Esophagus squamous epithelium (tissue), 5 donors: ENCODE measurements at regions not wholly inside any gene's neighbourhood (a gene's known extent, or its start where the extent isn't known, plus 50 kb on each side); places are given as distances from the start of the nearest gene placed in this dataset.

ENCODE experiments used
- DNase-seq: peaks from one replicate; lab custom pipeline; 2025; lab: John Stamatoyannopoulos, UW
- H3K27ac ChIP-seq, 4 donors: fragments of 200-600 bp; sonication (generic); one replicate each; pipeline ENCODE4 v1.5.1; 2016 to 2019; ENCODE audit warnings: mild to moderate bottlenecking in 1 of 4
- H3K27me3 ChIP-seq, 4 donors: fragments of 200-600 bp; sonication (generic); 1 replicate in 3 of 4; 2 replicates in 1 of 4; pipeline versions ENCODE4 v1.5.1 to v1.6.0; 2017 to 2021; ENCODE audit warnings: antibody characterized with exemption in 1 of 4
- H3K36me3 ChIP-seq, 3 donors: fragments of 200-600 bp; sonication (generic); one replicate each; pipeline ENCODE4 v1.5.1; 2016 to 2019
- H3K4me1 ChIP-seq, 3 donors: fragments of 200-600 bp; sonication (generic); one replicate each; pipeline ENCODE4 v1.5.1; 2017 to 2019
- H3K4me3 ChIP-seq, 4 donors: fragments of 200-600 bp; sonication (generic); 1 replicate in 3 of 4; 2 replicates in 1 of 4; pipeline ENCODE4 v1.5.1; 2016 to 2019; ENCODE audit warnings: mild to moderate bottlenecking in 2 of 4, moderate library complexity in 1 of 4
- H3K9me3 ChIP-seq, 3 donors: fragments of 200-600 bp; sonication (generic); one replicate each; pipeline ENCODE4 v1.5.1; 2016 to 2019
- POLR2A ChIP-seq, 4 donors: fragments of 450-650 bp; IDR thresholded peaks; one replicate each; pipeline ENCODE4 v1.6.1; 2017; ENCODE audit warnings: antibody characterized with exemption in 4 of 4, mild to moderate bottlenecking in 4 of 4, moderate library complexity in 3 of 4
- WGBS, 2 donors: methylation state at CpG; one replicate each; pipeline ENCODE4 v1.1.5; 2018; 5-methylcytosine and 5-hydroxymethylcytosine counted together
- intact Hi-C: fragments of 100-400 bp; cut with DNase I; formaldehyde crosslinking; loops from one replicate; pipeline ENCODE4 v1.15.0; 2022
- TF ChIP-seq, protein P1 (sequence below), 6 experiments: fragments of 450-650 bp in 4 of 6; fragments of 200-600 bp in 2 of 6; sonication (generic) in 2 of 6; IDR thresholded peaks; one replicate each; pipeline ENCODE4 v1.5.1; 2016 to 2019; ENCODE audit warnings: antibody characterized with exemption in 6 of 6, mild to moderate bottlenecking in 4 of 6, moderate library complexity in 4 of 6
- donor health status: DM: yes; HTN: yes; CAD: no.

DNA sequence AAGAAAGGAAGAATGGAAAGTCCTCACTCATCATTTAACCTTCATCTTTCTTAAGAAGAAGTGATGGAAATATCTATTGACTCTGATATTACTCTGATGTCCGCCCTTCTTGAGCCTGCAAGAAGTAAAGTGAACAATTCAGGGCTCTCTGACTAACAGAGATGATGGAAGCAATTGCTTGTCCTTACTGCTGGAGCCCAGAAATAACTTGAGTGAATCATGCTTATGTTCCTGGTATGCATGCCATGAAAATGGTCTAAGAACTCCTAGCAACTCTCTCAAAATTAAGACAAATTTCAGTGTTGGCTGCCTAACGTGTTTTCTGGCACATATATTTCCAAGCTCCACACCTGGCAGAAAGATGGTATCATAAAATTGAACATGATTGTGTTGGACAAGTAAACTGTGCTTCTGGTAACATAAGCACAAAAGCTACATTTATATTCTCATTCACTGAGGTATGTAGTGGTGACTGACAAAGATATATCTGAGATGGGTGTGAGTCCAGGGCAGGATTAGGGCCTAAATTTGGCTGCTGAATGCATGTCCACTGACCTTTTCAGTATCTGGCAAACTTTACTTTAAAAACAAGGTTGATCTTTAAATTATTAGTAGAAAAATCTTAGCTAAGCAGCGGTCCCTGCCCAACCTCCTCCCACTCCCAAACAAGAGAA, 109.2 kb upstream of the OTUD4 start:
- 68 to 76% methylated on average over 3 of the region's 3 CpGs for WGBS, 2 donors
- DNase-seq = no peak
- Histone ChIP-seq H3K27me3 (no peaks in the 10 kb centered on the region), H3K4me3 (no peak overlapping the region), H3K27ac (no peak overlapping the region), H3K4me1 (no peaks in the 10 kb centered on the region), H3K9me3 (no peaks in the 10 kb centered on the region), H3K36me3 (no peaks in the 10 kb centered on the region)
- intact Hi-C loops = no loop called here
- TF ChIP-seq POLR2A (IDR thresholded peaks at IDR 0.05) = no peak
- TF ChIP-seq, protein P1, sequence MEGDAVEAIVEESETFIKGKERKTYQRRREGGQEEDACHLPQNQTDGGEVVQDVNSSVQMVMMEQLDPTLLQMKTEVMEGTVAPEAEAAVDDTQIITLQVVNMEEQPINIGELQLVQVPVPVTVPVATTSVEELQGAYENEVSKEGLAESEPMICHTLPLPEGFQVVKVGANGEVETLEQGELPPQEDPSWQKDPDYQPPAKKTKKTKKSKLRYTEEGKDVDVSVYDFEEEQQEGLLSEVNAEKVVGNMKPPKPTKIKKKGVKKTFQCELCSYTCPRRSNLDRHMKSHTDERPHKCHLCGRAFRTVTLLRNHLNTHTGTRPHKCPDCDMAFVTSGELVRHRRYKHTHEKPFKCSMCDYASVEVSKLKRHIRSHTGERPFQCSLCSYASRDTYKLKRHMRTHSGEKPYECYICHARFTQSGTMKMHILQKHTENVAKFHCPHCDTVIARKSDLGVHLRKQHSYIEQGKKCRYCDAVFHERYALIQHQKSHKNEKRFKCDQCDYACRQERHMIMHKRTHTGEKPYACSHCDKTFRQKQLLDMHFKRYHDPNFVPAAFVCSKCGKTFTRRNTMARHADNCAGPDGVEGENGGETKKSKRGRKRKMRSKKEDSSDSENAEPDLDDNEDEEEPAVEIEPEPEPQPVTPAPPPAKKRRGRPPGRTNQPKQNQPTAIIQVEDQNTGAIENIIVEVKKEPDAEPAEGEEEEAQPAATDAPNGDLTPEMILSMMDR (IDR thresholded peaks at IDR 0.05) = no peak

DNA sequence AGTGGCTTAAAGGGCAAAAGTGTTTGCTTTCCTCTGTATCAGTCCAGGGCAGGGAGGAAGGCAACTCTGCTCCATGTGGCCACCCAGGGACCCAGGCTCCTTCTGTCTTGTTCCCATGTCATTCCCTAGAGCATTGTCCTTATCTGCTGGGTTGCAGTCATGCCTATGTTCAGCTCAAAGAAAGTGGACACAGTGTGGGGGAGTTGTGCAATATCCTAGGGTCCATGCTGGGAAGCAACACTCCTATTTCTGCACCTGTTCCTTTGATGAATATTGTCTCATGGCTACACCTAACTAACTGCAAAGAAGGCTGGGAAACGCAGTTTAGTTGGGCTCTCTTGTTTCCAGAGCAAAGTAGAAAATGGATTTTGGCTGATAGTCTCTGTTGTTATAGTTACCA, 107.0 kb upstream of the OTUD4 start:
- Histone ChIP-seq H3K4me1 (no peaks in the 10 kb centered on the region), H3K9me3 (no peaks in the 10 kb centered on the region), H3K27ac (no peak overlapping the region), H3K4me3 (no peak overlapping the region), H3K27me3 (no peaks in the 10 kb centered on the region), H3K36me3 (no peaks in the 10 kb centered on the region)
- intact Hi-C loops = no loop called here
- TF ChIP-seq, protein P1 (IDR thresholded peaks at IDR 0.05) = no peak
- TF ChIP-seq POLR2A (IDR thresholded peaks at IDR 0.05) = no peak
- no peak for DNase-seq
- 90 to 91% methylated on average over 1 of the region's 1 CpG for WGBS, 2 donors

DNA sequence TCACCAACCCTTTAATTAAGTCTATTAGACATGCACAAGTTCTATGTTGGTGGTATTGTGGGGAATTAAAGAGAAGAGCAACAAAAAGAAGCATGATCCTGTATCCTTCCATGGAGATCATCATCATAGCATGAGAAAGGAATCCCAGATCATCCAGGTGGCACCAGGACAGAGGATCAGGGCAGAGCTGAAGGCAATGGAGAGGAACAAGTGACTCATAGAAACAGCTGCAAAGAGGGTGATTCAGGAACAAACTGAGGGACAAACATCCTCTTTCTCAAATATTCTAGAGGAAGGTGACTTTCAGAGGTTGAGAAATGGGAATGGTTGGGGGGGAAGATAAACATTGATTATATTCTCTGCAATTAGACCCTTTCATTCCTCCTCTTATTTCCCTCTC, 105.5 kb upstream of the OTUD4 start:
- DNase-seq = no peak
- H3K4me1 ChIP-seq = no peaks in the 10 kb centered on the region
- H3K27me3 ChIP-seq = no peaks in the 10 kb centered on the region
- TF ChIP-seq POLR2A (IDR thresholded peaks at IDR 0.05) = no peak
- TF ChIP-seq, protein P1 (IDR thresholded peaks at IDR 0.05) = no peak
- no peaks in the 10 kb centered on the region for H3K36me3 ChIP-seq
- intact Hi-C loops = no loop called here
- no peaks in the 10 kb centered on the region for H3K9me3 ChIP-seq
- H3K4me3 ChIP-seq = no peak overlapping the region
- H3K27ac ChIP-seq = no peak overlapping the region

DNA sequence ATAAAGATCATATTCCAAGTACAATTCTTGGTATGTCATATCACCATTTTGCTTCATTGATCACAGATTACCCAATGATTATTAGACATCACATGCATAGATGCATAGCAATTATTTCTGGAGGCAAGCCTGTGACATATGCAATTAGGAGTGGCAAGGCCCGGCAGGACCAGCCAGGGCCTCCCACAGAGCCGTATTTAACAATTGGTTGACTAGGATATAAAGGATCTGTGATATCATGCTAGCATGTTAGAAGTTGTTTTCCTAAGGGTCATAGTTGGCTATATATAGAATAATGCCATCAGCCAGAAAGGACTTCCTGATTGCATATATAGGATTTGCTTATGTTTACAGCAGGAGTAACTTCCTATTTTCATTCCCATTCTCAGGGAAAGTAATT, 103.5 kb upstream of the OTUD4 start:
- Histone ChIP-seq H3K36me3 (no peaks in the 10 kb centered on the region), H3K27ac (no peak overlapping the region), H3K9me3 (no peaks in the 10 kb centered on the region), H3K4me1 (peaks cover 0 to 14% (median 10%) of the 10 kb centered on the region in 3 donors), H3K27me3 (no peaks in the 10 kb centered on the region), H3K4me3 (no peak overlapping the region)
- DNase-seq = no peak
- TF ChIP-seq POLR2A (IDR thresholded peaks at IDR 0.05) = no peak
- TF ChIP-seq, protein P1 (IDR thresholded peaks at IDR 0.05) = no peak
- WGBS, 2 donors = 30 to 46% methylated on average over 2 of the region's 2 CpGs
- intact Hi-C loops = no loop called here

DNA sequence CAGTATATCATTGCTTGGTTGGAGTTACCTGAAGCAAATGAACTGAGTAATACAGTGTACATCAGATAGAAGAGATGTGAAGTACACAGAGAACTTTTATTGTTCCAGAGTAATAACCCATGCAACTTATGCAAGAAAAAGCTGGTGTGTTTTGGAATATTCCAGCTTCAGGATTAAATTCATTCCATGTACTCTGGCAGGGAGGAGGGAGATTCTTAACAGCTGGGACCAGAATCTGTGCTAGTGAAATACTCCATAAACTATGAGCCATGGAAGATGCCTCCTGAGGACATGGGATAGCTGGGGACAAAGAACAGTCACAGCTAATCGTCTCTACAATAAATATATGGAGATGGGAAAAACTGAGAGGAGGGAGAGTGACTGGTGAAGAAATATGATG, 101.6 kb upstream of the OTUD4 start:
- TF ChIP-seq POLR2A (IDR thresholded peaks at IDR 0.05) = no peak
- TF ChIP-seq, protein P1 (IDR thresholded peaks at IDR 0.05) = no peak
- 74 to 75% methylated on average over 1 of the region's 1 CpG for WGBS, 2 donors
- Histone ChIP-seq H3K27me3 (no peaks in the 10 kb centered on the region), H3K4me3 (no peak overlapping the region), H3K4me1 (peaks cover 0 to 25% (median 16%) of the 10 kb centered on the region in 3 donors), H3K27ac (no peak overlapping the region), H3K9me3 (no peaks in the 10 kb centered on the region), H3K36me3 (no peaks in the 10 kb centered on the region)
- no peak for DNase-seq
- intact Hi-C loops = no loop called here
